GM21576 (cell line): ENCODE measurements at regions not wholly inside any gene's neighbourhood (a gene's known extent, or its start where the extent isn't known, plus 50 kb on each side); places are given as distances from the start of the nearest gene placed in this dataset.

Experiments
- ATAC-seq: cut with Tn5 transposase; IDR thresholded peaks from one replicate; pipeline ENCODE4 v1.9.1; 2021; ENCODE audit warnings: mild to moderate bottlenecking, moderate library complexity; ENCODE audit not compliant: unreplicated experiment

GRCh38 chr3:13174011-13174802 lies 101.0 kb upstream of the IQSEC1 start:
- ATAC-seq: no peak

- no peak for ATAC-seq
Measured at GRCh38 chr3:13173186-13173585, 100.0 kb upstream of the IQSEC1 start.

GRCh38 chr3:13172644-13173013 lies 99.4 kb upstream of the IQSEC1 start:
- no peak for ATAC-seq

- no peak for ATAC-seq
Measured at GRCh38 chr3:13171704-13172643, 98.7 kb upstream of the IQSEC1 start.

- ATAC-seq: no peak
Measured at GRCh38 chr3:13170317-13170716, 97.1 kb upstream of the IQSEC1 start.

- no peak for ATAC-seq
Measured at GRCh38 chr3:13168391-13168790, 95.2 kb upstream of the IQSEC1 start.

- no peak for ATAC-seq
Measured at GRCh38 chr3:13167829-13168228, 94.6 kb upstream of the IQSEC1 start.

- no peak for ATAC-seq
Measured at GRCh38 chr3:13167064-13167743, 94.0 kb upstream of the IQSEC1 start.

- no peak for ATAC-seq
Measured at GRCh38 chr3:13166243-13167063, 93.2 kb upstream of the IQSEC1 start.

- no peak for ATAC-seq
Measured at GRCh38 chr3:13165576-13165975, 92.3 kb upstream of the IQSEC1 start.

GRCh38 chr3:13164893-13165492 lies 91.8 kb upstream of the IQSEC1 start:
- ATAC-seq: no peak

GRCh38 chr3:13163848-13164382 lies 90.7 kb upstream of the IQSEC1 start:
- no peak for ATAC-seq

GRCh38 chr3:13162549-13163320 lies 89.5 kb upstream of the IQSEC1 start:
- ATAC-seq: no peak

GRCh38 chr3:13161771-13162535 lies 88.7 kb upstream of the IQSEC1 start:
- no peak for ATAC-seq

- ATAC-seq: no peak
Measured at GRCh38 chr3:13161021-13161759, 88.0 kb upstream of the IQSEC1 start.

- ATAC-seq: no peak
Measured at GRCh38 chr3:13160619-13161018, 87.4 kb upstream of the IQSEC1 start.

- no peak for ATAC-seq
Measured at GRCh38 chr3:13159890-13160289, 86.7 kb upstream of the IQSEC1 start.

- no peak for ATAC-seq
Measured at GRCh38 chr3:13158871-13159270, 85.6 kb upstream of the IQSEC1 start.
